OCI-LY7 (cell line): ENCODE measurements at regions not wholly inside any gene's neighbourhood (a gene's known extent, or its start where the extent isn't known, plus 50 kb on each side); places are given as distances from the start of the nearest gene placed in this dataset.

Experiments
- BruUV-seq: library from RNA; stranded (reverse); fragments of 400-500 nt; replicated peaks from 2 replicates; lab custom pipeline; 2021; lab: Mats Ljungman, UMichigan
- CTCF ChIA-PET: fragments of 300-600 bp; sonication (Branson Sonifier 250); formaldehyde crosslinking; loops from one replicate; lab custom pipeline; 2022; ENCODE audit warnings: antibody characterized with exemption; ENCODE audit not compliant: unreplicated experiment; lab: Charles Lee
- POLR2A ChIA-PET: fragments of 300-600 bp; sonication (Branson Sonifier 250); formaldehyde crosslinking; loops from one replicate; lab custom pipeline; 2022; ENCODE audit warnings: antibody characterized with exemption; lab: Charles Lee
- DNase-seq: peaks from one replicate; pipeline ENCODE4 v3.0.0-alpha.2; 2015; ENCODE audit warnings: low spot score
- H2AFZ ChIP-seq: fragments of 200-600 bp; sonication (generic), shearing (Covaris generic); 2 replicates; pipeline ENCODE4 v1.6.1; 2014; ENCODE audit warnings: mild to moderate bottlenecking, antibody characterized with exemption, low read length, moderate library complexity
- H3K27ac ChIP-seq: fragments of 200-600 bp; sonication (generic); 2 replicates; pipeline ENCODE4 v1.5.1; 2014; ENCODE audit warnings: mixed run types, low read depth, mild to moderate bottlenecking, moderate library complexity, low read length, inconsistent platforms; ENCODE audit not compliant: poor library complexity, severe bottlenecking
- H3K36me3 ChIP-seq: fragments of 200-600 bp; sonication (generic); 2 replicates; pipeline ENCODE4 v1.6.1; 2014; ENCODE audit warnings: mild to moderate bottlenecking, antibody characterized with exemption, low read length, moderate library complexity, mixed read lengths; ENCODE audit not compliant: insufficient read depth
- H3K4me1 ChIP-seq: fragments of 200-600 bp; sonication (generic); 2 replicates; pipeline ENCODE4 v1.5.1; 2014; ENCODE audit warnings: mild to moderate bottlenecking, low read length; ENCODE audit not compliant: insufficient read depth, poor library complexity, severe bottlenecking
- H3K4me2 ChIP-seq: fragments of 200-600 bp; sonication (generic); 2 replicates; pipeline ENCODE4 v1.6.1; 2014; ENCODE audit warnings: mild to moderate bottlenecking, low read length
- H3K4me3 ChIP-seq: fragments of 200-600 bp; sonication (generic); 2 replicates; pipeline ENCODE4 v1.5.1; 2014; ENCODE audit warnings: mild to moderate bottlenecking, low read depth, low read length; ENCODE audit not compliant: poor library complexity, severe bottlenecking
- H3K79me2 ChIP-seq: fragments of 200-600 bp; sonication (generic); 2 replicates; pipeline ENCODE4 v1.6.1; 2016; ENCODE audit warnings: low read depth, mild to moderate bottlenecking, low read length, moderate library complexity, mixed read lengths; ENCODE audit not compliant: insufficient read depth
- H3K9me2 ChIP-seq: fragments of 200-600 bp; sonication (generic); 2 replicates; pipeline ENCODE4 v1.6.1; 2016; ENCODE audit warnings: mild to moderate bottlenecking, low read length, mixed read lengths; ENCODE audit not compliant: insufficient read depth
- H3K9me3 ChIP-seq: fragments of 200-600 bp; sonication (generic); 2 replicates; pipeline ENCODE4 v1.6.1; 2014; ENCODE audit warnings: mild to moderate bottlenecking, mixed run types, low read length, mixed read lengths
- H4K20me1 ChIP-seq: fragments of 200-600 bp; sonication (generic); 2 replicates; pipeline ENCODE4 v1.6.1; 2014; ENCODE audit warnings: mild to moderate bottlenecking, antibody characterized with exemption, low read length, moderate library complexity, mixed read lengths; ENCODE audit not compliant: insufficient read depth
- CTCF ChIP-seq: fragments of 200-600 bp; sonication (generic); conservative IDR thresholded peaks from 2 replicates; pipeline ENCODE4 v1.5.1; 2014; ENCODE audit warnings: mild to moderate bottlenecking, antibody characterized with exemption, low read length, moderate library complexity, mixed read lengths
- EZH2phosphoT487 ChIP-seq: fragments of 200-600 bp; sonication (generic); IDR thresholded peaks from 2 replicates; pipeline ENCODE4 v1.6.1; 2018; ENCODE audit warnings: low read depth, borderline replicate concordance, mild to moderate bottlenecking, mixed run types, antibody characterized with exemption, low read length, moderate library complexity, mixed read lengths
- intact Hi-C: fragments of 100-400 bp; cut with micrococcal nuclease; formaldehyde crosslinking; loops from one replicate; pipeline ENCODE4 v1.10.0; 2022; ENCODE audit not compliant: unreplicated experiment

- DNase-seq, result no peak
- no peak for TF ChIP-seq EZH2phosphoT487
- no peak overlapping the region for H3K4me3 ChIP-seq
- no TSS peak for BruUV-seq
- no peak overlapping the region for H2AFZ ChIP-seq
- H3K79me2 ChIP-seq, result no peaks in the 10 kb centered on the region
- CTCF ChIA-PET, result no interaction called here
- H3K4me2 ChIP-seq, result no peak overlapping the region
- H4K20me1 ChIP-seq, result no peaks in the 10 kb centered on the region
- H3K9me3 ChIP-seq, result no peaks in the 10 kb centered on the region
- no peak overlapping the region for H3K27ac ChIP-seq
- POLR2A ChIA-PET, result no interaction called here
- H3K9me2 ChIP-seq, result no peaks in the 10 kb centered on the region
- no peaks in the 10 kb centered on the region for H3K36me3 ChIP-seq
- intact Hi-C loops, result no loop called here
- no peaks in the 10 kb centered on the region for H3K4me1 ChIP-seq
Measured at GRCh38 chr11:130666781-130667251, 218.4 kb downstream of the ADAMTS15 start.

- H3K79me2 ChIP-seq, result no peaks in the 10 kb centered on the region
- CTCF ChIA-PET, result no interaction called here
- no TSS peak for BruUV-seq
- H3K4me1 ChIP-seq, result no peaks in the 10 kb centered on the region
- no peaks in the 10 kb centered on the region for H4K20me1 ChIP-seq
- no peak overlapping the region for H2AFZ ChIP-seq
- TF ChIP-seq EZH2phosphoT487, result no peak
- no peak for TF ChIP-seq CTCF
- DNase-seq, result no peak
- no peaks in the 10 kb centered on the region for H3K9me3 ChIP-seq
- no peaks in the 10 kb centered on the region for H3K36me3 ChIP-seq
- no peak overlapping the region for H3K4me2 ChIP-seq
- no peak overlapping the region for H3K4me3 ChIP-seq
- intact Hi-C loops, result no loop called here
- POLR2A ChIA-PET, result no interaction called here
- no peaks in the 10 kb centered on the region for H3K9me2 ChIP-seq
- H3K27ac ChIP-seq, result no peak overlapping the region
Measured at GRCh38 chr11:130668751-130669150, 220.3 kb downstream of the ADAMTS15 start.

- no peak for TF ChIP-seq CTCF
- no peak for TF ChIP-seq EZH2phosphoT487
- Histone ChIP-seq H3K36me3 (no peaks in the 10 kb centered on the region), H3K9me3 (no peaks in the 10 kb centered on the region), H3K4me3 (no peak overlapping the region), H4K20me1 (no peaks in the 10 kb centered on the region), H3K4me1 (no peaks in the 10 kb centered on the region), H3K79me2 (no peaks in the 10 kb centered on the region), H2AFZ (no peak overlapping the region), H3K4me2 (no peak overlapping the region), H3K27ac (no peak overlapping the region), H3K9me2 (no peaks in the 10 kb centered on the region)
- ChIA-PET CTCF (no interaction called here), POLR2A (no interaction called here)
- no peak for DNase-seq
- BruUV-seq, result no TSS peak
- intact Hi-C loops, result no loop called here
Measured at GRCh38 chr11:130670200-130670599, 221.8 kb downstream of the ADAMTS15 start.
